GM12878 (cell line): ENCODE measurements at regions not wholly inside any gene's neighbourhood (a gene's known extent, or its start where the extent isn't known, plus 50 kb on each side); places are given as distances from the start of the nearest gene placed in this dataset.

Source experiments
- ATAC-seq: fragments of 200-7000 bp; cut with Tn5 transposase; 3 replicates; pipeline ENCODE4 v1.9.1; 2020; ENCODE audit warnings: mild to moderate bottlenecking, moderate library complexity
- BruUV-seq: library from RNA; stranded (reverse); fragments of 400-500 nt; replicated peaks from 2 replicates; lab custom pipeline; 2021; lab: Mats Ljungman, UMichigan
- CTCF ChIA-PET: fragments of 300-600 bp; sonication (Branson Sonifier 250); formaldehyde crosslinking; extraction: SDS; loops from one replicate; lab custom pipeline; 2021; ENCODE audit warnings: inconsistent platforms; lab: Yijun Ruan, JAX
- POLR2A ChIA-PET: fragments of 350-600 bp; formaldehyde crosslinking; extraction: SDS; loops from one replicate; lab custom pipeline; 2021; ENCODE audit warnings: inconsistent platforms; lab: Charles Lee
- RAD21 ChIA-PET: fragments of 300-600 bp; sonication (Branson Sonifier 250); formaldehyde crosslinking; loops from one replicate; lab custom pipeline; 2023; ENCODE audit warnings: antibody characterized with exemption; ENCODE audit not compliant: unreplicated experiment; lab: Charles Lee
- SMC1A ChIA-PET: fragments of 300-600 bp; sonication (Branson Sonifier 250); formaldehyde crosslinking; loops from one replicate; lab custom pipeline; 2023; ENCODE audit not compliant: unreplicated experiment, uncharacterized antibody; lab: Charles Lee
- DNase-seq: peaks from one replicate; pipeline ENCODE4 v3.0.0-alpha.2; 2011; ENCODE audit warnings: low read depth, low spot score
- FAIRE-seq: peaks from 3 replicates; lab custom pipeline; 2011; peaks lifted over from hg19 to GRCh38; lab: Jason Lieb, UNC
- H2AFZ ChIP-seq: 2 replicates; pipeline ENCODE4 v1.6.0; 2011; ENCODE audit warnings: low read depth, low read length, control low read depth; ENCODE audit not compliant: control insufficient read depth
- H3K27ac ChIP-seq: 2 replicates; pipeline ENCODE4 v1.5.1; 2011; ENCODE audit warnings: control low read depth; ENCODE audit not compliant: control insufficient read depth, insufficient read depth
- H3K27me3 ChIP-seq, 2 experiments: replicated peaks in 1 of 2; 2 replicates each; pipeline versions ENCODE4 v1.6.0 to v1.6.1; 2011; ENCODE audit warnings: low read length in 1 of 2; ENCODE audit not compliant: control insufficient read depth in 2 of 2, insufficient read depth in 2 of 2
- H3K36me3 ChIP-seq, 2 experiments: 2 replicates each; pipeline ENCODE4 v1.5.1; 2011; ENCODE audit warnings: low read length in 1 of 2; ENCODE audit not compliant: control insufficient read depth in 2 of 2, insufficient read depth in 2 of 2
- H3K4me1 ChIP-seq: 2 replicates; pipeline ENCODE4 v1.6.1; 2011; ENCODE audit warnings: mild to moderate bottlenecking, low read length, moderate library complexity, mixed read lengths; ENCODE audit not compliant: control insufficient read depth, insufficient read depth
- H3K4me2 ChIP-seq: 2 replicates; pipeline ENCODE4 v1.6.0; 2011; ENCODE audit warnings: control low read depth; ENCODE audit not compliant: control insufficient read depth, insufficient read depth
- H3K4me3 ChIP-seq: fragments of 200-600 bp; sonication (generic); 2 replicates; pipeline ENCODE4 v1.5.1; 2016
- H3K79me2 ChIP-seq: 2 replicates; pipeline ENCODE4 v1.6.0; 2011; ENCODE audit warnings: low read length; ENCODE audit not compliant: control insufficient read depth, insufficient read depth
- H3K9ac ChIP-seq: 2 replicates; pipeline ENCODE4 v1.8.0; 2011; ENCODE audit warnings: low read length, control low read depth, mixed read lengths; ENCODE audit not compliant: control insufficient read depth, insufficient read depth
- H3K9me3 ChIP-seq: replicated peaks from 3 replicates; pipeline ENCODE4 v1.5.1; 2011; ENCODE audit warnings: mild to moderate bottlenecking, low read length; ENCODE audit not compliant: control insufficient read depth, insufficient read depth
- H4K20me1 ChIP-seq: 2 replicates; pipeline ENCODE4 v1.6.0; 2011; ENCODE audit not compliant: control insufficient read depth, insufficient read depth
- ATF2 ChIP-seq: IDR thresholded peaks from 2 replicates; pipeline ENCODE4 v1.6.1; 2012; ENCODE audit warnings: low read length, inconsistent platforms
- IRF4 ChIP-seq: IDR thresholded peaks from 2 replicates; pipeline ENCODE4 v1.6.1; 2011; ENCODE audit warnings: low read depth, low read length
- LARP7 ChIP-seq: fragments of 450-650 bp; IDR thresholded peaks from 2 replicates; pipeline ENCODE4 v1.6.1; 2017; ENCODE audit warnings: mild to moderate bottlenecking
- PAX5 ChIP-seq: IDR thresholded peaks from 2 replicates; pipeline ENCODE4 v1.6.1; 2011; ENCODE audit warnings: low read depth, low read length, borderline replicate concordance
- POLR2AphosphoS2 ChIP-seq: IDR thresholded peaks from 2 replicates; pipeline ENCODE4 v1.6.1; 2011; ENCODE audit warnings: low read depth, mild to moderate bottlenecking, low read length, improper control_type of control experiment, moderate library complexity
- SMAD5 ChIP-seq: IDR thresholded peaks from 2 replicates; pipeline ENCODE4 v1.6.1; 2016; ENCODE audit warnings: antibody characterized with exemption, low read depth
- YBX1 ChIP-seq: fragments of 450-650 bp; IDR thresholded peaks from 2 replicates; pipeline ENCODE4 v1.6.1; 2016; ENCODE audit warnings: antibody characterized with exemption
- WGBS: methylation state at CpG from one replicate; pipeline ENCODE4 v1.1.6; 2016; ENCODE audit warnings: low lambda C conversion rate; ENCODE audit not compliant: insufficient replicate concordance, insufficient coverage; ENCODE audit errors: missing lambda C conversion rate; 5-methylcytosine and 5-hydroxymethylcytosine counted together
- in situ Hi-C: fragments of 300-500 bp; cut with MboI; formaldehyde crosslinking; loops from 9 replicates; pipeline ENCODE4 v1.14.3; 2018; ENCODE audit warnings: mixed read lengths
- intact Hi-C: fragments of 100-400 bp; cut with micrococcal nuclease; formaldehyde crosslinking; loops from one replicate; pipeline ENCODE4 v1.14.2; 2022; ENCODE audit not compliant: unreplicated experiment

- CTCF ChIA-PET: interaction anchor here (0.6 kb wide), 1 partner anchor 85 kb away, joined by 3 read pairs; no protein-coding TSS in a partner anchor
- ATAC-seq (no peak), DNase-seq (no peak), FAIRE-seq (no peak)
- Histone ChIP-seq H3K79me2 (no peaks in the 10 kb centered on the region), H3K36me3 (no peaks in the 10 kb centered on the region), H3K9me3 (no peaks in the 10 kb centered on the region), H3K27ac (no peak overlapping the region), H3K4me1 (no peaks in the 10 kb centered on the region), H4K20me1 (no peaks in the 10 kb centered on the region), H3K4me2 (no peak overlapping the region), H3K27me3 (no peaks in the 10 kb centered on the region), H3K9ac (no peak overlapping the region), H3K4me3 (no peak overlapping the region), H2AFZ (no peak overlapping the region)
- in situ Hi-C loops (no loop called here), intact Hi-C loops (no loop called here)
- POLR2A ChIA-PET: no interaction called here
- no peak for TF ChIP-seq PAX5
- SMC1A ChIA-PET: no interaction called here
- RAD21 ChIA-PET: no interaction called here
- BruUV-seq: no TSS peak
These were observed 293.7 kb upstream of the CPEB2 start for GRCh38 chr4:14708574-14708973.

GRCh38 chr4:14711259-14711658 is 291.0 kb upstream of the CPEB2 start:
- Histone ChIP-seq H3K9me3 (no peaks in the 10 kb centered on the region), H3K4me1 (no peaks in the 10 kb centered on the region), H3K4me3 (no peak overlapping the region), H3K36me3 (no peaks in the 10 kb centered on the region), H3K79me2 (no peaks in the 10 kb centered on the region), H4K20me1 (no peaks in the 10 kb centered on the region), H3K27me3 (no peaks in the 10 kb centered on the region), H2AFZ (no peak overlapping the region), H3K4me2 (no peak overlapping the region), H3K9ac (no peak overlapping the region), H3K27ac (no peak overlapping the region)
- TF ChIP-seq YBX1 (no peak), ATF2 (no peak), POLR2AphosphoS2 (no peak), IRF4 (no peak), SMAD5 (no peak), LARP7 (no peak)
- no TSS peak for BruUV-seq
- intact Hi-C loops: no loop called here
- POLR2A ChIA-PET: no interaction called here
- FAIRE-seq: no peak
- RAD21 ChIA-PET: no interaction called here
- SMC1A ChIA-PET: interaction anchor here (1.0 to 1.8 kb wide), 2 partner anchors 8 to 470 kb away, joined by 3 to 4 read pairs; no protein-coding TSS in a partner anchor
- DNase-seq: no peak
- no peak for ATAC-seq
- CTCF ChIA-PET: interaction anchor here (1.5 kb wide), 1 partner anchor 8 kb away, joined by 3 read pairs; no protein-coding TSS in a partner anchor
- 3% methylated on average over 4 of the region's 4 CpGs for WGBS
- in situ Hi-C loops: loop anchor here (5.0 kb wide), 1 partner anchor 39 kb away; no protein-coding TSS in a partner anchor
